ENCODE measurements at regions not wholly inside any gene's neighbourhood (a gene's known extent, or its start where the extent isn't known, plus 50 kb on each side); places are given as distances from the start of the nearest gene placed in this dataset.
"Not testable (repeated sequence)": the region's sequence is repeated elsewhere in the genome, so short reads cannot be mapped to it uniquely, and the experiment has no call there.

DNA sequence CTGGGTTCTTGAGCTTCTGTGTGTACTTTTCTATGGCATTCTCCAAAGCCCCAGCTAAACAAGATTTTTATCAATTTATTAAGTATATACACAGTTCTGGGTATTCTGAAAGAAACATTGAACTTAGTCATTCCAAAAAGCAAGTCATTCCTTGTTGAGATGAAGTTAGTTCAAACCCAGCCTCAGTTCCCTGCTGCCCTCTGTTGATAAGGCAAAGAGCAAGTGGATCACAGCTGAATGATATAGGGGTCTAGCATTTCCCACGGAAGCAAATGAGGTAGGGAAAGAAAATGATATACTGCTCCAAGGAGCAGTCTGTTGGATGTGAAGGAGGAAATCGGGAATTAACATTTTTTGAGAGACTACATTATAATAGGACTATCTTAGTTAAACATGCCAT, 841.8 kb upstream of the TENM4 start:
- no peak for DNase-seq

DNA sequence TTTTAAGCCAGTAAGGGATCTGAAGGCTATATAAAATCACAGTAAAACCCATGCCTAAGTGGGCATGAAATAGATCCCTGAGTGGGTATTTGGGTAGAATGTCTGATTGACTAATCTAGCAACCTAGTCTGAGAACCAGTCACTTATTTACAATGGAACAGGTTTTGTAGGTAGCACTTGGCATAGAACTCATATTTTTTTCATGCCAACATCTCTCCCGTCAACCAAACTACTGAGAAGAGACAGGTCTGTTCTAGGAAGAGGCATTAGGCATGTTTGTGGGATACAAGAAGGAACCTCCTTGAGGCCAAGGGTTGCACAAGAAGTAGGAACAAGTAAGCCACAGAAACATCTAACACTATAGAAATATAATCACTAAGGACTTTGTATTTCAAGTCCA, 840.4 kb upstream of the TENM4 start:
- no peak for DNase-seq

DNA sequence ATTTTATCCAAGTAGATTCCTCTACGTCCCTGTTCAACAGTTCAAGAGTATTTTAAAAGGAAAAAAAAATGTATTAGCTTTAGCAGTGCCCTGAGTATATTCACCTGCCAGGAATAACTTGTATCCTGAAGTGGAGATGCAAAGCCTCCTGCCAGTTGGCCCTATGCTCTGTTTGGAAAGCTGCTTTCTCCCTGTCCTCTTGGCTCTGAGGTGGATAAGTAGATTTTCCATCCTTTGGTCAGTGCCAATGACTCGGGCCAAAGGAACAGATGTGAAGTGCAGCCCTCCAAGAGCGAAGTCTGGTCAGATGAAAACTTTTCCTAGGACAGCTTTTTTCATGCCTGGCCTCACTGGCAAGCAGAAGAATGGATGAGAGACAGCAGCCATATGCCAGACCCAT, 839.9 kb upstream of the TENM4 start:
- DNase-seq = no peak

DNA sequence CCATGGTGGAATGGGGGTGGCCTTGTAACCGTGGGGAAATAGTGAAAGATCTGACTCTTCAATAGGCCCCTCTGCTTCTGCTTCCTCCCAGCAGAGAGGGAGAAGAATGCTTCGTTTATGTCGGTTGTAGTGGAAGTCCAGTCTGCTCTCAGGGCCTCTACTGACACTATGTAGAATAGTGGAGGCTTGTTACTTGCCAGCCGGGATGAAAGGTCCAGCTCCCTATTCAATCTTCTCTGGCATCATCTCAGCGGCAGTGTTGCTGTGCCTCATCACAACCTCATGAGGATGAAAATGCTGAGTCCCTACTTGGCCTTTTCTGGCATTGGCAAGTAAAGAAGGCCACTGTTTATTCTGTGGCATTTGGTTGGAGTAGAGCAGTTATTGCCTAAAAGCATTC, 820.9 kb upstream of the TENM4 start:
- DNase-seq = no peak

DNA sequence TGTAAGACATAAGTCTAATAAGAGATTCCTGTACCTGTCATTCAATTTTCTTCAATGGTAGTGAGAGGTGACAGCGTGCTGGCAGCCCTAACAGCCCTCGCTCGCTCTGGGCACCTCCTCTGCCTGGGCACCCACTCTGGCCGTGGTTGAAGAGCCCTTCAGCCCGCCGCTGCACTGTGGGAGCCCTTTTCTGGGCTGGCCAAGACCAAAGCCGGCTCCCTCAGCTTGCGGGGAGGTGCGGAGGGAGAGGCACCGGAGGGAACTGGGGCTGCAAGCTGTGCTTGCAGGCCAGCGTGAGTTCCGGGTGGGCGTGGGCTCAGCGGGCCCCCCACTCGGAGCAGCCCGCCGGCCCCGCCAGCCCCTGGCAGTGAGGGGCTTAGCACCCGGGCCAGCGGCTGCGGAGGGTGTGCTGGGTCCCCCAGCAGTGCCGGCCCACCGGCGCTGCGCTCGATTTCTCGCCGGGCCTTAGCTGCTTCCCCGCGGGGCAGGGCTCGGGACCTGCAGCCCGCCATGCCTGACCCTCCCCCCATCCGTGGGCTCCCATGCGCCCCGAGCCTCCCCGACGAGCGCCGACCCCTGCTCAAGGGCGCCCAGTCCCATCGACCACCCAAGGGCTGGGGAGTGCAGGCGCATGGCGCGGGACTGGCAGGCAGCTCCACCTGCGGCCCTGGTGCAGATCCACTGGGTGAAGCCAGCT, 816.6 kb upstream of the TENM4 start:
- DNase-seq = not testable (repeated sequence)

DNA sequence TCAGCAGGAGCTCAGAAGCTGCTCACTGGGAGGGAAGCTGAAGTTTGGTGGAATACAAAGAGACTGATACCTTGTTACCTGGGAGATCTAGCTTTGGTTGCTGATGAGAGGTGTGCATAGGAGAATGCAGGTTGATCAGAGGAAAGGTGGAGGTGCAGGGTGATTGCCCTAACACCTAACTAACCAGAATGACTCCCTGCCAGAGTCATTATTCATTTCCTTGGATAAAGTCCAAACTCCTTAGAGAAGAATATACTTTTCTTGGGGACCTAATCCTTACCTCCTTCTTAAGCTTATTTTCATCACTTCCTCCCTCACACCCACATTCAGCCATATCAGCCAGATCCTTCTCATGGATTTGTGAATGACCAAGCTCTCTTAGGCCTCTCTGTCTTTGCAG, 814.2 kb upstream of the TENM4 start:
- no peak for DNase-seq

- no peak for DNase-seq
These were observed 800.9 kb upstream of the TENM4 start for GRCh38 chr11:80241766-80242165.

GRCh38 chr11:80240245-80240644, 799.4 kb upstream of the TENM4 start:
- DNase-seq = no peak

GRCh38 chr11:80239217-80239616, 798.4 kb upstream of the TENM4 start:
- DNase-seq = no peak

- no peak for DNase-seq
These were observed 787.1 kb upstream of the TENM4 start for GRCh38 chr11:80227915-80228314.

DNA sequence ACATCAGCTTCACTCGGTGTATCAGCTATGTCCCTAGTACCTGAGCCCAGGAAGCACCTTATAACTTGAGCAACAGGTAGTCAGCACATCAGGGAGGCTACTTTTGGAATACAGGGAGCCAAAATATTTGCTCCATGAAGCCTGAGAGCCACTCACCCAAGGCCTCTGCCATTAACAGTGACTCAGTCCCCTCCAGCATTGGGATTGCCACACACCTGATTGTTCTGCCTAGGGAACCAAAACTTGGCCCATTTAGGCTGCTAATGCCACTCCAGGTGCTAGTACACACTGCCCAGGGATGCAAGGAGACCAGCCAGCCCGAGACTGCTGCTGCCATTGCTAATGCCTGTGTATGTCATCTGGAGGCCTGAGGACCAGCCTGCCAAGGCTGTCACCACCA, 773.6 kb upstream of the TENM4 start:
- no peak for DNase-seq

- DNase-seq = no peak
These were observed 770.8 kb upstream of the TENM4 start for GRCh38 chr11:80211673-80212072.

GRCh38 chr11:80204021-80204420, 763.2 kb upstream of the TENM4 start:
- no peak for DNase-seq

- DNase-seq = no peak
These were observed 756.2 kb upstream of the TENM4 start for GRCh38 chr11:80196932-80197554.

- DNase-seq = no peak
These were observed 755.2 kb upstream of the TENM4 start for GRCh38 chr11:80196041-80196440.

DNA sequence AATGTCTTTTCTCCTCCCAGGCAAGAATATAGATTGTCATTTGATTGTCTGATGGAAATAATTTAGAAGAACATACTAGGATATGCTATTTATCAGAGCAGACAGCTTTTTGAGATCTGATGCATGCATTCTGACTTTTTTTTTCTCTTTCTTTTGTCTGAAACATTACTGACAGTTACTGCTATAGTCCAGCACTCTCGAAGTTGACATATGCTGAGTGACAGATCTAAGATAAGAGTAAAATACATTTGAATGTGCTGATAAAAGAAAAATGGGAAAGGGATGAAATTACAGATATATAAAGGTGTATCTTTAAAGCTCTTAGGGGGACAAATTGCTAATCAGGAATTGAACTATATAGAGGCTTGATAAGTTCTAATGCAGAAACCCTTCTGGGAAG, 753.8 kb upstream of the TENM4 start:
- no peak for DNase-seq

GRCh38 chr11:80194016-80194415, 753.2 kb upstream of the TENM4 start:
- DNase-seq = no peak

- no peak for DNase-seq
These were observed 747.3 kb upstream of the TENM4 start for GRCh38 chr11:80188076-80188627.

- no peak for DNase-seq
These were observed 745.9 kb upstream of the TENM4 start for GRCh38 chr11:80186692-80187091.

DNA sequence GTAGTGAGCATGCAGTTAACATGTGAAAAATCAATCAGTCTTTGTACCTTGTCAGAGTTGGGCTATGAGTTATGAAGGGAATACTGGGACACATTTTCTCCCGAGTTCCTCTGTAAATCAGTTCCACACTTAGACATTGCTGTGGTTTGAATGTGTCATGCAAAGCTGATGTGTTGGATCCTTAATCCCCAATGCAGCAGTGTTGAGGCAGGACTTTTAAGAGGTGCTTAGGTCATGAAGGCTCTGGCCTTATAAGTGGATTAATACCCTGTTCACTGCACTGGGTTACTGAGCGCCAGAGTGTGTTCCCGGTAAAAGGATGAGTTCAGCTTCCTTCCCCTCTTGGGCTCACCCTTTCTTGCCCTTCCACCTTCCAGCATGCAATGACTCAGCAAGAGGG, 742.1 kb upstream of the TENM4 start:
- DNase-seq = no peak

DNA sequence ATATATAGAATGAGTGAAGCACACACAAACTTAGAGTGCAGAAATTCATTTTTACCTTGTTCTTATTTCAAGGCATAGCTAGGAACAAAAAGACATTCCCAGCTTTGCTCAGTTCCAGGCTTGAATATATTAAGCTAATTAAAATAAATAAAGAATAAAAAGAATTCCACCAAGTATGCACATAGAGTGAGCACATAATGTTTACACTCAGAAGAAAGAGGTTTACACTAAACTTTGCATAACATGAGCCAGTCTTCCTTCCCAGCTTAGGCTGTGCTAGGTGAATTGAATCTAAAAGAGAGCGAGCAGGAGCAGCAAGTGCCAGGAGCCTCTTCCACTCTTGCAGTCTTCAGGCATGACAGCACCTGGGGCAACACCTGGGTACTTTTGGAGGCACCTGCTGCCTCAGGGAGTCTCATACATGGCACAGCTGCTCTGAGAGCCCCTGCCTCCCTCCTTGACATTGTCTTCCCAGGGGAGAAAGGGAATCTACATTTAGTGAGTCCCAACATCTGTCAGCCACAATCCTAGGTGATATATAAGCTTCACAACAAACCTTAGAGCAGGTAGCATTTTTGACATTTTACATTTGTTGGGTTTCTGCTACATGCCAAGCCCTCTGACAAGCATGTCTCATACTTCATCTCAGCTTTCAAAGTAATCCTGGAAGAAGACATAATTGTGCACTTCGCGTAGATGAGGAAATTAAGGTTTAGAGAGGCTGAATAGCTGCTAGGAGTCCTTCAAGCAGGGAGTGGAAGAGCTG, 732.7 kb upstream of the TENM4 start:
- DNase-seq = no peak

DNA sequence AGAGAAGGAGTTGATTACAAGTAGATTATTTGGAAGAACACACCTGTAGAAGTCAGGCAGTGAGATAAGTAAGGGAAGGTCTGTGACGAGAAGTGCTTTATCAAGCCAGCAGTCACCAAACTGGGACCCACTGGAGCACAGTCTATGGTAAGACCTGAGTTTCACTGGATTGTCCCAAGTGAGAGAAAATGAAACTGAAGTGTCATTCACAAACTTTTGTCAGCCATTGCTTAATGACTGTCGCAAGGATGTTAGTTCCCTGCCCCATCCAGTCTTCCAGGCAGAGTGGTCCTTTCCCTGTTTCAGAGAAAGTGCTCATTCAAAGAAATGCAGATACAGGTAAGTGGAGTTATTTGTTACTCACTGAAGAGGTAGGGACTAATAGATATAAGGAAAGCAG, 728.0 kb upstream of the TENM4 start:
- no peak for DNase-seq

DNA sequence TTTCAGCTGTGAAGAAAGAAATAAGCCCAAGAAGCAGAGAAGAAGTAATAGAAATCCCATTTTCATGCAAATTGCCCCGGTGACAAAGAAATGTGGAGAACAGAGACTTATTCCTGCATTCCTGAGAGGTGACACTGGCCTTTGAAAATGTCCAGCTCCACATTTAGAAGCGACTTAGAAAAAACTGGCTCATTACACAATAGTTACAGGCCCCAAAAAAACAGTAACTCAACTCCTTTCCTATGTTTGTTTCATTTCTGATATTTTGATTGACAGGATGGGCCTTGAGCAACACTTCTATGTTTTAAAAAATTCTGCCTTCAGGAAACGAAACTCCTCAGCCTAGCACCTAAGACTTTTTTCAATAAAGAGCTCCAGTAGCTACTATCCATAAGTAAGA, 726.9 kb upstream of the TENM4 start:
- no peak for DNase-seq

GRCh38 chr11:80165744-80166143, 724.9 kb upstream of the TENM4 start:
- no peak for DNase-seq
